ENCODE measurements at regions not wholly inside any gene's neighbourhood (a gene's known extent, or its start where the extent isn't known, plus 50 kb on each side); places are given as distances from the start of the nearest gene placed in this dataset.

DNA sequence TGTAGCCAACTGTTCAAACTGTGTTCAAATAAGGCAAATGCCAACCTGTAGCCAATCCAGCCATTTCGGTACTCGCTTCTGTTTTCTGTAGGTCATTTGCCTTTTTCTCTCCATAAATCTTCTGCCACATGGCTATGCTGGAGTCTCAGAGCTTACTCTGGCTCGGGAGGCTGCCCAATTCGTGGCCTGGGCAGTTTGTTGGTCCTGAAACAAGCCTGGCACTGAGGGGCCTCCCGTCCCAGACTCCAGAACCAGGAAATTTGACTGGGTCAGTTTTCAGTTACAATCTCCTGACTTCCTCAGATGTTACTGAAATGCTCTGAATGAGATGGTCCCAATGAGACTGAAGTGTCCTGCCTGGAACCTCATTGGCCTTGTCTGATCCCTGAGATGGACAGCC, 120.8 kb upstream of the NPAS2 start:
- Histone ChIP-seq H3K9me3 (no peaks in the 10 kb centered on the region), H3K27ac (no peak overlapping the region), H3K4me3 (replicated peaks in 1 of 3) (no peak overlapping the region), H3K27me3 (no peaks in the 10 kb centered on the region), H3K4me1 (peaks cover 0 to under 1% of the 10 kb centered on the region in 2 donors), H3K36me3 (no peaks in the 10 kb centered on the region)
- no peak for DNase-seq
- TF ChIP-seq POLR2A (IDR thresholded peaks at IDR 0.05): no peak
- TF ChIP-seq, protein P1, sequence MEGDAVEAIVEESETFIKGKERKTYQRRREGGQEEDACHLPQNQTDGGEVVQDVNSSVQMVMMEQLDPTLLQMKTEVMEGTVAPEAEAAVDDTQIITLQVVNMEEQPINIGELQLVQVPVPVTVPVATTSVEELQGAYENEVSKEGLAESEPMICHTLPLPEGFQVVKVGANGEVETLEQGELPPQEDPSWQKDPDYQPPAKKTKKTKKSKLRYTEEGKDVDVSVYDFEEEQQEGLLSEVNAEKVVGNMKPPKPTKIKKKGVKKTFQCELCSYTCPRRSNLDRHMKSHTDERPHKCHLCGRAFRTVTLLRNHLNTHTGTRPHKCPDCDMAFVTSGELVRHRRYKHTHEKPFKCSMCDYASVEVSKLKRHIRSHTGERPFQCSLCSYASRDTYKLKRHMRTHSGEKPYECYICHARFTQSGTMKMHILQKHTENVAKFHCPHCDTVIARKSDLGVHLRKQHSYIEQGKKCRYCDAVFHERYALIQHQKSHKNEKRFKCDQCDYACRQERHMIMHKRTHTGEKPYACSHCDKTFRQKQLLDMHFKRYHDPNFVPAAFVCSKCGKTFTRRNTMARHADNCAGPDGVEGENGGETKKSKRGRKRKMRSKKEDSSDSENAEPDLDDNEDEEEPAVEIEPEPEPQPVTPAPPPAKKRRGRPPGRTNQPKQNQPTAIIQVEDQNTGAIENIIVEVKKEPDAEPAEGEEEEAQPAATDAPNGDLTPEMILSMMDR (IDR thresholded peaks at IDR 0.05): no peak
- 75 to 76% methylated on average over 5 of the region's 5 CpGs for WGBS, 2 donors
- intact Hi-C loops (cut with DNase I): no loop called here

DNA sequence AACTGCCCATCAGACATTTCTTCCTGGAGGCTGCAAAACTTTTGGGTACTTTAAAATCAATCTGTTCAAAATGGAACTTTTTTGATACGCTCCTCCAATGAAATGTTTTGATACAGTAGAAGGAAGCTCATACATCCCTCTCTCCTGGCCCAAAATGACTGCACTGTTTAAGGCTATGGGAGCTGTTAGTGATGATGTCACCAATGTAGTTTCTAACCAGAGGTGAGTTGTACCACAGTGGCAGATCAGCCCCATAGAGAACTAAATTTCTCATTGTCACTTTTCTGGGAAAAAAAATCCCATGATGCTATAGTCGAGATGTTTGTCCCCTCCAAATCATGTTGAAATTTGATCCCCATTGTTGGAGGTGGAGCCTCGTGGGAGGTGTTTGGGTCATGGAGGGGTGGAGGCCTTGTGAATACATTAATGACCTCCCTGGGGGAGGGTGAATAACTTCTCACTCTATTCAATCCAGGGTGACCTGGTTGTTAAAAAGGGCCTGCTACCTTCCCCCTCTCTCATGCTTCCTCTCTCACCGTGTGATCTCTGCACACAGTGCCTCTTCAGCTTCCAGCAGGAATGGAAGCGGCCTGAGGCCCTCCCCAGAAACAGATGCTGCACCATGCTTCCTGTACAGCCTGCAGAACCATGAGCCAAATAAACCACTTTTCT, 117.4 kb upstream of the NPAS2 start:
- WGBS, 2 donors: 72 to 85% methylated on average over 5 of the region's 5 CpGs
- Histone ChIP-seq H3K27me3 (no peaks in the 10 kb centered on the region), H3K4me3 (replicated peaks in 1 of 3) (no peak overlapping the region), H3K27ac (no peak overlapping the region), H3K9me3 (no peaks in the 10 kb centered on the region), H3K4me1 (no peaks in the 10 kb centered on the region), H3K36me3 (no peaks in the 10 kb centered on the region)
- intact Hi-C loops (cut with DNase I): no loop called here
- no peak for DNase-seq
- no peak for TF ChIP-seq POLR2A (IDR thresholded peaks at IDR 0.05)
- TF ChIP-seq, protein P1 (IDR thresholded peaks at IDR 0.05): no peak

DNA sequence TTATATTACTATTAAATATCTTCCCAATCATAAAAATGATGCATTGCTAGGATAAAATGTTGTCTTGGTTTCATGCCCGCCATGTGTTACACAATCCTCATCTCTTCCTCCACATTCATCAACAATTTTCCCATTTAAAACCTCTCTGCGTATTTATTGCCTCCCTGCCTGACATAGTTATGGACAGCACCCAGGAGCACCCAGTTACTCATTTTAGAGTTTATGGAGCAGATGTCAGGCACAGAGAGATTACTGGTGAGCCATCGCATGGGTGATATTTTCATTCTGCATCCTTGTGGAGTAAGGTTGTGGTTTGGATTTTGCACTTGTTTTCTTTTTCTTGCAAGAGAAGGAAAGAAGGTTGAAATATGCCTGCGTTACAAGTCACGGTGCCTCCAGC, 116.7 kb upstream of the NPAS2 start:
- Histone ChIP-seq H3K4me3 (replicated peaks in 1 of 3) (no peak overlapping the region), H3K27ac (no peak overlapping the region), H3K27me3 (no peaks in the 10 kb centered on the region), H3K4me1 (no peaks in the 10 kb centered on the region), H3K36me3 (no peaks in the 10 kb centered on the region), H3K9me3 (no peaks in the 10 kb centered on the region)
- no peak for TF ChIP-seq POLR2A (IDR thresholded peaks at IDR 0.05)
- TF ChIP-seq, protein P1 (IDR thresholded peaks at IDR 0.05): no peak
- no peak for DNase-seq
- intact Hi-C loops (cut with DNase I): no loop called here
- WGBS, 2 donors: 92 to 94% methylated on average over 5 of the region's 5 CpGs

DNA sequence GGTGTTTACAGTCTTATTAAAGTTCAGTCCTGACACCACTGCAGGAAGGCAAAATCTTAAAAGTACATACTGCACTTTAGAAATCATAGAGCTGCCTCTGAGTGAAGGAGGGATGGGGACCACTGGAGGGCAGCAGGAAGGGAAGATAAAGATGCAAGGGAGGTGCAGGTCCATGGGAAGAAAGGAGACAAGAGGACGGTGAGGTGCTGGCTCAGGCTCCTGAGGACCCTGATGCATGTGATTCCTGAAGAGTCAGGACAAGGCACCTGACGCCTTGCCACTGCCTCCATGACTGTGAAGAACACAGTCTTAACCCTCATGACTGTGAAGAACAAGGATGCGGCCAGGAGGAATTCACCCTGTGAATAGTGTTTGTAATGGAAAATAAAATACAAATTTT, 116.2 kb upstream of the NPAS2 start:
- Histone ChIP-seq H3K27ac (no peak overlapping the region), H3K4me1 (no peaks in the 10 kb centered on the region), H3K27me3 (no peaks in the 10 kb centered on the region), H3K36me3 (no peaks in the 10 kb centered on the region), H3K4me3 (replicated peaks in 1 of 3) (no peak overlapping the region), H3K9me3 (no peaks in the 10 kb centered on the region)
- DNase-seq: no peak
- TF ChIP-seq, protein P1 (IDR thresholded peaks at IDR 0.05): no peak
- TF ChIP-seq POLR2A (IDR thresholded peaks at IDR 0.05): no peak
- WGBS, 2 donors: 90 to 92% methylated on average over 3 of the region's 3 CpGs
- intact Hi-C loops (cut with DNase I): no loop called here

DNA sequence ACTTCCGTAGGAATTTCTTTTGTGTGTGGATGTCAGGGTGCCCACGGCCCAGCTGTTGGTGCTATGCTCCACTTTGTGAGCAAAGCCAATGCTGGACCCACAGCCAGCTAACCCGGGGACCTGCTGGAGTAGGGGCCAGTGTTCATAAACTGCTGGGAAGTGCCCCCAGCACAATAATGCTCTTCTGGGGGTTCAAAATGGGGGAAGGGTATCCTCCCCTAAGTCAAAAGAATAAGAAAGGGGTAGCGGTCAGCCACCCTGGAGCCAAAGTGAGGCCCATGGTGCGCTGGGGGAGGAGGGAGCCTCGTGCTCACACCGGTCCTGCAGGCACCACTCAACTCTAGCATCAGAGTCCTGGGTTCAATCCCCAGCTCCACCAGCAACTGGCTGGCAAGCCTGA, 115.8 kb upstream of the NPAS2 start:
- DNase-seq: no peak
- WGBS, 2 donors: 90 to 93% methylated on average over 7 of the region's 7 CpGs
- TF ChIP-seq, protein P1 (IDR thresholded peaks at IDR 0.05): no peak
- TF ChIP-seq POLR2A (IDR thresholded peaks at IDR 0.05): no peak
- H3K9me3 ChIP-seq: no peaks in the 10 kb centered on the region
- intact Hi-C loops (cut with DNase I): no loop called here
- H3K4me3 ChIP-seq (replicated peaks in 1 of 3): no peak overlapping the region
- no peaks in the 10 kb centered on the region for H3K36me3 ChIP-seq
- H3K27me3 ChIP-seq: no peaks in the 10 kb centered on the region
- no peaks in the 10 kb centered on the region for H3K4me1 ChIP-seq
- no peak overlapping the region for H3K27ac ChIP-seq
